HAP-1 (cell line): ENCODE measurements at regions not wholly inside any gene's neighbourhood (a gene's known extent, or its start where the extent isn't known, plus 50 kb on each side); places are given as distances from the start of the nearest gene placed in this dataset.

Experiments used
- DNase-seq, 2 experiments: peaks; one replicate each; pipeline ENCODE4 v3.0.0-alpha.2; 2016 to 2020; ENCODE audit warnings: low spot score in 2 of 2
- H3K27me3 ChIP-seq: fragments of 250-450 bp; sonication (Bioruptor Pico); 2 replicates; pipeline ENCODE4 v1.5.1; 2020; ENCODE audit warnings: low read depth, mild to moderate bottlenecking, moderate library complexity
- H3K36me3 ChIP-seq: fragments of 250-450 bp; sonication (Bioruptor Pico); replicated peaks from 2 replicates; pipeline ENCODE4 v1.5.1; 2020; ENCODE audit warnings: mild to moderate bottlenecking
- H3K4me1 ChIP-seq: fragments of 250-450 bp; sonication (Bioruptor Pico); 2 replicates; pipeline ENCODE4 v1.5.1; 2020; ENCODE audit warnings: mild to moderate bottlenecking
- H3K4me3 ChIP-seq: fragments of 250-450 bp; sonication (Bioruptor Pico); 2 replicates; pipeline ENCODE4 v1.5.1; 2020; ENCODE audit warnings: mild to moderate bottlenecking, moderate library complexity
- H3K9me3 ChIP-seq: fragments of 250-450 bp; sonication (Bioruptor Pico); 2 replicates; pipeline ENCODE4 v1.5.1; 2020; ENCODE audit warnings: mild to moderate bottlenecking, moderate library complexity
- in situ Hi-C: fragments of 300-500 bp; cut with MboI; formaldehyde crosslinking; loops from 3 replicates; pipeline ENCODE4 v1.14.3; 2020; ENCODE audit warnings: low sequenced_read_pairs, inconsistent platforms, mixed read lengths

DNA sequence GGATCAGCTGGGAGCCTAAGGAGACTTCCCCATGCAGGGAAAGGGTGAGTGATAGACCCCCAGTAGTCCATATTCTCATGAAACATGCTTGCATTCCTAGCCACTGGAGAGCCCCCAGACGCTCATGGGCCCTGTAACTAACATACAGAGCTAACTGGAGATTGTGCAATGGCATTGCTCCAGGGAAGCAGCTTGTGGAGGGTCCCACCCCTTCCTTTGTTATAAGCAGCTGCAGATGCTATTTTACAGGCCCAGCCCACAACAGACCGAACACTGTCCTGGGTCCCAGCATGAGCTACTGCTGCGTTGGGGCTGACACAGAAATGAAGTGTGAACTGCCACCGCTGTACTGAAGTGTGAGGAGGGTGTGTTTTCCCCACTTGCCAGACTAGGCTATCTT, 1465.7 kb upstream of the DIAPH2 start:
- no peak overlapping the region for H3K4me3 ChIP-seq
- no peaks in the 10 kb centered on the region for H3K4me1 ChIP-seq
- in situ Hi-C loops, result no loop called here
- no peaks in the 10 kb centered on the region for H3K9me3 ChIP-seq
- no peaks in the 10 kb centered on the region for H3K36me3 ChIP-seq
- no peaks in the 10 kb centered on the region for H3K27me3 ChIP-seq
- DNase-seq, result peak in 1 of 2 experiments; percentile 7

GRCh38 chrX:95248386-95248785, 1436.3 kb upstream of the DIAPH2 start:
- in situ Hi-C loops, result no loop called here
- H3K36me3 ChIP-seq, result no peaks in the 10 kb centered on the region
- H3K4me3 ChIP-seq, result no peak overlapping the region
- no peaks in the 10 kb centered on the region for H3K27me3 ChIP-seq
- no peaks in the 10 kb centered on the region for H3K4me1 ChIP-seq
- DNase-seq, result no peak
- no peaks in the 10 kb centered on the region for H3K9me3 ChIP-seq

- H3K9me3 ChIP-seq, result no peaks in the 10 kb centered on the region
- no peak for DNase-seq
- H3K4me1 ChIP-seq, result no peaks in the 10 kb centered on the region
- no peaks in the 10 kb centered on the region for H3K36me3 ChIP-seq
- in situ Hi-C loops, result no loop called here
- H3K4me3 ChIP-seq, result no peak overlapping the region
- no peaks in the 10 kb centered on the region for H3K27me3 ChIP-seq
Measured at GRCh38 chrX:95290455-95290854, 1394.2 kb upstream of the DIAPH2 start.

DNA sequence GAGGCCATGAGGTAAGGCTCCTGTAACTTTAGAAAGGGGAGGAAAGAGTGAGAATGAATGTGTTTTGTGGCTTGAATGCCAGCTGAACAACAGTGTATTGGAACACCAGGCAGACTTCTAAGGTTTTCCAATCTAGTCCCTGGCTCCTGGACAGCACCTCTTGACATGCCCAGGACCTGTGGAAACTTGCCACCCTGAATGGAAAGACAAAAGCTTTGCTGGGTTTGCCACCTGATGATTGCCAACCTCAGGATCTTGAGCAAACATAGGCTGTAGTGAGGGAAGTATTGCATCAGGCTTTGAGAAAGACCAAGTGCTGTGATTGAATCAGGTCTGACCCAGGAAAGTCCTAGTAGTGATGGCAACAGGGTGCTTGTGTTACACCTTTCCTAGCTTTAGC, 1393.1 kb upstream of the DIAPH2 start:
- Histone ChIP-seq H3K4me3 (no peak overlapping the region), H3K4me1 (no peaks in the 10 kb centered on the region), H3K27me3 (no peaks in the 10 kb centered on the region), H3K9me3 (no peaks in the 10 kb centered on the region), H3K36me3 (no peaks in the 10 kb centered on the region)
- in situ Hi-C loops, result no loop called here
- no peak for DNase-seq

GRCh38 chrX:95318882-95319281, 1365.8 kb upstream of the DIAPH2 start:
- H3K4me1 ChIP-seq, result no peaks in the 10 kb centered on the region
- DNase-seq, result peak; percentile 51
- H3K9me3 ChIP-seq, result no peaks in the 10 kb centered on the region
- no peak overlapping the region for H3K4me3 ChIP-seq
- H3K27me3 ChIP-seq, result no peaks in the 10 kb centered on the region
- in situ Hi-C loops, result no loop called here
- no peaks in the 10 kb centered on the region for H3K36me3 ChIP-seq

GRCh38 chrX:95325185-95325584, 1359.5 kb upstream of the DIAPH2 start:
- in situ Hi-C loops, result no loop called here
- Histone ChIP-seq H3K4me1 (no peaks in the 10 kb centered on the region), H3K36me3 (no peaks in the 10 kb centered on the region), H3K9me3 (no peaks in the 10 kb centered on the region), H3K4me3 (no peak overlapping the region), H3K27me3 (no peaks in the 10 kb centered on the region)
- no peak for DNase-seq

GRCh38 chrX:95330292-95330691, 1354.3 kb upstream of the DIAPH2 start:
- Histone ChIP-seq H3K27me3 (no peaks in the 10 kb centered on the region), H3K9me3 (no peaks in the 10 kb centered on the region), H3K4me1 (no peaks in the 10 kb centered on the region), H3K36me3 (no peaks in the 10 kb centered on the region), H3K4me3 (no peak overlapping the region)
- in situ Hi-C loops, result no loop called here
- no peak for DNase-seq

- no peak for DNase-seq
- no peaks in the 10 kb centered on the region for H3K4me1 ChIP-seq
- no peak overlapping the region for H3K4me3 ChIP-seq
- H3K36me3 ChIP-seq, result no peaks in the 10 kb centered on the region
- in situ Hi-C loops, result no loop called here
- no peaks in the 10 kb centered on the region for H3K9me3 ChIP-seq
- H3K27me3 ChIP-seq, result no peaks in the 10 kb centered on the region
Measured at GRCh38 chrX:95332530-95332929, 1352.1 kb upstream of the DIAPH2 start.

GRCh38 chrX:95346856-95347255, 1337.8 kb upstream of the DIAPH2 start:
- no peaks in the 10 kb centered on the region for H3K36me3 ChIP-seq
- no peak overlapping the region for H3K4me3 ChIP-seq
- H3K9me3 ChIP-seq, result no peaks in the 10 kb centered on the region
- DNase-seq, result peak in 1 of 2 experiments; percentile 49
- H3K27me3 ChIP-seq, result no peaks in the 10 kb centered on the region; the same call in 1 of the 2 replicates
- peaks cover 8% of the 10 kb centered on the region for H3K4me1 ChIP-seq
- in situ Hi-C loops, result no loop called here

- Histone ChIP-seq H3K4me1 (peaks cover 8% of the 10 kb centered on the region), H3K27me3 (no peaks in the 10 kb centered on the region), H3K36me3 (no peaks in the 10 kb centered on the region), H3K9me3 (no peaks in the 10 kb centered on the region), H3K4me3 (no peak overlapping the region)
- in situ Hi-C loops, result no loop called here
- no peak for DNase-seq
Measured at GRCh38 chrX:95350774-95351488, 1333.7 kb upstream of the DIAPH2 start.

DNA sequence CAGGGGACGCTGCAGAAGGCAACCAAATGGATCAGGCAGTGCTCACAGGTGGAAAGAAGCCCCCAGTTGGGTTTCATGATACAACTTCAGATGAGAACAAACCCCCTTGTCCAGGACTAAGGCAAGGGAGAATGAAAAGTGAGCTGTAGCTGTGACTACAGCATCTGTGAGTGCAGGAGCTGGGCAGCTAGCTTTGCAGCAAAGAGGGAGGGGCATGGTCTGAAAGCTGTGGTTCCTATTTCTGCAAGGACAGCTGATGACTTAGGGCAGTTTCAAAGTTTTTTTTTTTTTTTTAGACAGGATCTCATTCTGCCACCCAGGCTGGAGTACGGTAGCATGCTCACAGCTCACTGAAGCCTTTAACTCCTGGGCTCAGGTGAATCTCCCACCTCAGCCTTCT, 1317.4 kb upstream of the DIAPH2 start:
- no peaks in the 10 kb centered on the region for H3K36me3 ChIP-seq
- in situ Hi-C loops, result no loop called here
- no peaks in the 10 kb centered on the region for H3K4me1 ChIP-seq
- no peak for DNase-seq
- H3K9me3 ChIP-seq, result no peaks in the 10 kb centered on the region
- H3K27me3 ChIP-seq, result no peaks in the 10 kb centered on the region
- no peak overlapping the region for H3K4me3 ChIP-seq

DNA sequence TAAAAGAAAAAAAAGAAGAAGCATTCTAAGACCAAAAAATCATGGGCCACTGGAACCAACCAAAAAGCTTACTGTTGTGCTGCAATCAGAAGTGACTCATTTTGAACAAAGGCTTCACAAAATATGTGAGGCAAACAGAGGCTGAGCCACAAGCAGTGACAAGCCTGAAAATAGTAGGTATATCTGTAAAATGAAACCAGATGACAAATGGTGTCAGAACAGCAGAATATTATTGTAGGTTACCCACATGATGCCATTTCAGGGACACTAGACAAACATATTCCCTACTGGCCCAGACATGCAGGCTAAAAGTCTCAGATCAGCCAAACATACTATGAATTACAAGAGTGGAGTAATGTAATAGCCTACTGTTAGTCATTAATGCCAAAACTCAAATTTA, 1301.8 kb upstream of the DIAPH2 start:
- DNase-seq, result no peak
- in situ Hi-C loops, result no loop called here
- H3K4me1 ChIP-seq, result no peaks in the 10 kb centered on the region
- H3K27me3 ChIP-seq, result no peaks in the 10 kb centered on the region
- H3K9me3 ChIP-seq, result no peaks in the 10 kb centered on the region
- no peaks in the 10 kb centered on the region for H3K36me3 ChIP-seq
- no peak overlapping the region for H3K4me3 ChIP-seq

DNA sequence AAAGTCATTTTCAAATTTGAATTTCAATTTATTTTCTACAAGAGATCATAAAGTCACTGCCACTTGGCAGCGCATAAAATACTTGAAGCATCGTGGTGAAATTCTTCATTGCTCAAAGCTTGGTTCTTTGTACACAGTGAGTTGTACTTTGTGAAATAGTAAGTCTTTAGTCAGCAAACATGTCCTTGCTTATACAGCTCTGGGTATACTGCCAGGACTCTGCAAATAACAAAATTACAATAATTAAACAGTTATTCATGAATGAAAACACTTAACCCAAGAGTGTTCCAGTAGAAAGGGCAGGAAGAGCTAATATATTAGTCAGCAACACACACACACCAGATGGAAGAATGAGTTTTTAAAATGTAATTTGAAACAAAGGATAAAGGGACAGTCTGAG, 1300.9 kb upstream of the DIAPH2 start:
- Histone ChIP-seq H3K36me3 (no peaks in the 10 kb centered on the region), H3K4me3 (no peak overlapping the region), H3K4me1 (no peaks in the 10 kb centered on the region), H3K9me3 (no peaks in the 10 kb centered on the region), H3K27me3 (no peaks in the 10 kb centered on the region)
- DNase-seq, result no peak
- in situ Hi-C loops, result no loop called here

DNA sequence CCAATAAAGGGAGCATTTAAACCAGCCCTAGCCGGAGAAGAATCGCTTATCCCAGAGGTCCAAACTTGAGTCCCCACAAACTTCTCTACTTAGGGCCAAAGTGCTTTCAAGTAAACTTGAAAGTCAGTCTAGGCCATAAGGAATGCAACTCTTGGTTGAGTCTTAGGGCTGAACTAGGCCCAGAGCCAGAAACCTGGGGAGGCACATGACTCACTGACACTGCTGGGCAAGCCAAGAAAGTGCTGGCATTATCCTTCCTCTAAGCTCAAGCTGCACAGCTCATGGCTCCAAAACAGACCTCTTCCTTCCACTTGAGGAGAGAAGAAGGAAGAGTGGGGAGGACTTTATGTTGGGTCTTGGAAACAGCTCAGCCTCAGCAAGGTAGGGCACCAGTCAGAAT, 1257.3 kb upstream of the DIAPH2 start:
- no peaks in the 10 kb centered on the region for H3K27me3 ChIP-seq
- no peaks in the 10 kb centered on the region for H3K9me3 ChIP-seq
- H3K4me3 ChIP-seq, result no peak overlapping the region
- no peaks in the 10 kb centered on the region for H3K4me1 ChIP-seq
- in situ Hi-C loops, result no loop called here
- no peaks in the 10 kb centered on the region for H3K36me3 ChIP-seq
- DNase-seq, result no peak

DNA sequence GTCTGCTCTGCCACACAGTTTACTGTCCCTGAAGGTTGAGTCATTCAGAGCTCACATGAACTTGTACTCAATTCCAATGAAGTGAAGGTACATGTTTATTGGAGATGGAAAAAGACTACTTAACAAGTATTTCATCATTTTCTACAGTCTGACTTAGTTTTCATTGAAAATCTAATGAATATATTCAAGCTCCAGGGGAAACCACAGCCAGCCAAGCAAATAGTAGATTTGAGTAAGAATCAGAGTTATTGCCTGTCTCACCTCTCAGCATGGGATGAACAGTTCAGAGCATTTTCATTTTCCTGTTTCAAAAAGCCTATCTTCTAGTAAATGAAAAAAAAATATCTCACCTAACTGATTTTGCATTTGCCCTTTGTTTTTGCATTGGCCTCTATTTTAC, 1249.4 kb upstream of the DIAPH2 start:
- H3K4me1 ChIP-seq, result no peaks in the 10 kb centered on the region

More for the DNA sequence above, 1249.4 kb upstream of the DIAPH2 start:
- H3K9me3 ChIP-seq, result no peaks in the 10 kb centered on the region
- H3K36me3 ChIP-seq, result no peaks in the 10 kb centered on the region
- no peak overlapping the region for H3K4me3 ChIP-seq
- in situ Hi-C loops, result no loop called here
- no peak for DNase-seq
- no peaks in the 10 kb centered on the region for H3K27me3 ChIP-seq
